OCI-LY1 (cell line): ENCODE measurements at regions not wholly inside any gene's neighbourhood (a gene's known extent, or its start where the extent isn't known, plus 50 kb on each side); places are given as distances from the start of the nearest gene placed in this dataset.

Experiments
- H2AFZ ChIP-seq: fragments of 200-600 bp; sonication (generic), shearing (Covaris generic); 2 replicates; pipeline ENCODE4 v1.6.0; 2014; ENCODE audit warnings: antibody characterized with exemption, mild to moderate bottlenecking, low read length
- H3F3A ChIP-seq: fragments of 200-600 bp; sonication (generic), shearing (Covaris generic); 2 replicates; pipeline ENCODE4 v1.6.0; 2014; ENCODE audit warnings: mild to moderate bottlenecking, antibody characterized with exemption, low read length, moderate library complexity; ENCODE audit not compliant: insufficient read depth
- H3K27ac ChIP-seq: fragments of 200-600 bp; sonication (generic); 2 replicates; pipeline ENCODE4 v1.5.1; 2014; ENCODE audit warnings: low read length, mixed run types, mild to moderate bottlenecking, low read depth; ENCODE audit not compliant: poor library complexity, severe bottlenecking
- H3K27me3 ChIP-seq: fragments of 200-600 bp; sonication (generic); 2 replicates; pipeline ENCODE4 v1.6.0; 2014; ENCODE audit warnings: antibody characterized with exemption, mild to moderate bottlenecking, low read length, moderate library complexity; ENCODE audit not compliant: insufficient read depth
- H3K36me3 ChIP-seq: fragments of 200-600 bp; sonication (generic); 2 replicates; pipeline ENCODE4 v1.6.1; 2014; ENCODE audit warnings: mild to moderate bottlenecking, antibody characterized with exemption, low read length, moderate library complexity, mixed read lengths; ENCODE audit not compliant: insufficient read depth
- H3K4me1 ChIP-seq: fragments of 200-600 bp; sonication (generic); 2 replicates; pipeline ENCODE4 v1.5.1; 2014; ENCODE audit warnings: mild to moderate bottlenecking, low read length, moderate library complexity; ENCODE audit not compliant: insufficient read depth, severe bottlenecking
- H3K4me2 ChIP-seq: fragments of 200-600 bp; sonication (generic), shearing (Covaris generic); 2 replicates; pipeline ENCODE4 v1.6.1; 2014; ENCODE audit warnings: low read length
- H3K4me3 ChIP-seq: fragments of 200-600 bp; sonication (generic); 2 replicates; pipeline ENCODE4 v1.5.1; 2014; ENCODE audit warnings: low read length, low read depth, mild to moderate bottlenecking, mixed read lengths; ENCODE audit not compliant: poor library complexity, severe bottlenecking
- H3K79me2 ChIP-seq: fragments of 200-600 bp; shearing (Covaris generic); 2 replicates; pipeline ENCODE4 v1.6.1; 2016; ENCODE audit warnings: mixed run types, low read length, mixed read lengths; ENCODE audit not compliant: insufficient read depth
- H3K9ac ChIP-seq: fragments of 200-600 bp; sonication (generic), shearing (Covaris generic); 2 replicates; pipeline ENCODE4 v1.6.1; 2014; ENCODE audit warnings: mild to moderate bottlenecking, low read length, mixed read lengths
- H3K9me2 ChIP-seq: fragments of 200-600 bp; sonication (generic), shearing (Covaris generic); 2 replicates; pipeline ENCODE4 v1.6.1; 2014; ENCODE audit warnings: low read depth, mild to moderate bottlenecking, low read length, mixed read lengths
- H3K9me3 ChIP-seq: fragments of 200-600 bp; shearing (Covaris generic); 2 replicates; pipeline ENCODE4 v1.6.1; 2014; ENCODE audit warnings: low read length, mixed read lengths
- H4K20me1 ChIP-seq: fragments of 200-600 bp; sonication (generic), shearing (Covaris generic); 2 replicates; pipeline ENCODE4 v1.6.0; 2016; ENCODE audit warnings: mild to moderate bottlenecking, low read length; ENCODE audit not compliant: insufficient read depth
- CTCF ChIP-seq: fragments of 200-600 bp; sonication (generic), shearing (Covaris generic); IDR thresholded peaks from 2 replicates; pipeline ENCODE4 v1.5.1; 2017; ENCODE audit warnings: mild to moderate bottlenecking, antibody characterized with exemption, low read length, moderate library complexity, mixed read lengths
- EZH2 ChIP-seq: fragments of 200-600 bp; sonication (generic), shearing (Covaris generic); IDR thresholded peaks from 2 replicates; pipeline ENCODE4 v1.8.0; 2017; ENCODE audit warnings: borderline replicate concordance, mixed run types, mild to moderate bottlenecking, antibody characterized with exemption, low read length, moderate library complexity, mixed read lengths

- Histone ChIP-seq H3K9ac (no peak overlapping the region), H3K4me2 (no peak overlapping the region), H3K9me3 (no peaks in the 10 kb centered on the region), H3K36me3 (no peaks in the 10 kb centered on the region), H3K4me1 (peaks cover 5% of the 10 kb centered on the region), H3K9me2 (no peaks in the 10 kb centered on the region), H3K27ac (no peak overlapping the region), H2AFZ (no peak overlapping the region), H3K79me2 (no peaks in the 10 kb centered on the region), H3F3A (no peaks in the 10 kb centered on the region), H4K20me1 (no peaks in the 10 kb centered on the region), H3K4me3 (no peak overlapping the region), H3K27me3 (no peaks in the 10 kb centered on the region)
- TF ChIP-seq CTCF = no peak
- no peak for TF ChIP-seq EZH2
Measured at GRCh38 chr3:18216996-18217395, 208.1 kb downstream of the SATB1 start.

GRCh38 chr3:18215639-18216038 lies 209.5 kb downstream of the SATB1 start:
- H3K9me2 ChIP-seq = no peaks in the 10 kb centered on the region

GRCh38 chr3:18211116-18211515 lies 214.0 kb downstream of the SATB1 start:
- TF ChIP-seq CTCF (no peak), EZH2 (no peak)
- Histone ChIP-seq H3K9me3 (no peaks in the 10 kb centered on the region), H3K27me3 (no peaks in the 10 kb centered on the region), H3K9ac (no peak overlapping the region), H3K4me1 (peaks cover 5% of the 10 kb centered on the region), H3K27ac (no peak overlapping the region), H3K4me3 (no peak overlapping the region), H3K9me2 (no peaks in the 10 kb centered on the region), H4K20me1 (no peaks in the 10 kb centered on the region), H3K36me3 (no peaks in the 10 kb centered on the region), H3K4me2 (no peak overlapping the region), H3F3A (no peaks in the 10 kb centered on the region), H2AFZ (no peak overlapping the region), H3K79me2 (no peaks in the 10 kb centered on the region)

More at GRCh38 chr3:18215639-18216038, 209.5 kb downstream of the SATB1 start:
- no peaks in the 10 kb centered on the region for H3K79me2 ChIP-seq
- no peaks in the 10 kb centered on the region for H3F3A ChIP-seq
- no peak overlapping the region for H3K4me3 ChIP-seq
- H4K20me1 ChIP-seq = no peaks in the 10 kb centered on the region
- no peak for TF ChIP-seq EZH2
- TF ChIP-seq CTCF = no peak
- no peak overlapping the region for H3K9ac ChIP-seq
- H3K27me3 ChIP-seq = no peaks in the 10 kb centered on the region
- H3K4me1 ChIP-seq = peaks cover 5% of the 10 kb centered on the region
- no peak overlapping the region for H3K27ac ChIP-seq
- H3K4me2 ChIP-seq = no peak overlapping the region
- H3K9me3 ChIP-seq = no peaks in the 10 kb centered on the region
- H3K36me3 ChIP-seq = no peaks in the 10 kb centered on the region
- H2AFZ ChIP-seq = no peak overlapping the region
